Skeletal muscle satellite cell (primary cell): ENCODE measurements at regions not wholly inside any gene's neighbourhood (a gene's known extent, or its start where the extent isn't known, plus 50 kb on each side); places are given as distances from the start of the nearest gene placed in this dataset.

ENCODE experiments used
- H3K27me3 ChIP-seq: 2 replicates; pipeline ENCODE4 v1.7.0; 2013; ENCODE audit warnings: low read length; ENCODE audit not compliant: control insufficient read depth, insufficient read depth
- H3K36me3 ChIP-seq: 2 replicates; pipeline ENCODE4 v1.7.0; 2013; ENCODE audit warnings: mild to moderate bottlenecking, control low read depth, low read length; ENCODE audit not compliant: insufficient read depth
- H3K4me1 ChIP-seq: 2 replicates; pipeline ENCODE4 v1.7.0; 2013; ENCODE audit warnings: low read length; ENCODE audit not compliant: control insufficient read depth, insufficient read depth
- H3K4me2 ChIP-seq: 2 replicates; pipeline ENCODE4 v1.7.0; 2013; ENCODE audit warnings: mild to moderate bottlenecking, low read length
- H3K4me3 ChIP-seq: 2 replicates; pipeline ENCODE4 v1.7.0; 2013; ENCODE audit warnings: low read length
- H3K9ac ChIP-seq: 2 replicates; pipeline ENCODE4 v1.7.0; 2013; ENCODE audit warnings: mild to moderate bottlenecking, low read depth, low read length, moderate library complexity
- H3K9me3 ChIP-seq: replicated peaks from 2 replicates; pipeline ENCODE4 v1.7.0; 2013; ENCODE audit warnings: mild to moderate bottlenecking, control low read depth, low read length

- Histone ChIP-seq H3K27me3 (no peaks in the 10 kb centered on the region), H3K36me3 (no peaks in the 10 kb centered on the region), H3K9me3 (no peaks in the 10 kb centered on the region), H3K4me1 (no peaks in the 10 kb centered on the region), H3K9ac (no peak overlapping the region), H3K4me3 (no peak overlapping the region), H3K4me2 (no peak overlapping the region)
Measured at GRCh38 chr16:17887963-17888362, 417.2 kb upstream of the XYLT1 start.

GRCh38 chr16:17885659-17886207 lies 415.0 kb upstream of the XYLT1 start:
- H3K27me3 ChIP-seq, result no peaks in the 10 kb centered on the region
- no peak overlapping the region for H3K9ac ChIP-seq
- no peak overlapping the region for H3K4me3 ChIP-seq
- no peak overlapping the region for H3K4me2 ChIP-seq
- no peaks in the 10 kb centered on the region for H3K9me3 ChIP-seq
- H3K4me1 ChIP-seq, result no peaks in the 10 kb centered on the region
- H3K36me3 ChIP-seq, result no peaks in the 10 kb centered on the region

- H3K4me2 ChIP-seq, result no peak overlapping the region
- H3K4me1 ChIP-seq, result no peaks in the 10 kb centered on the region
- no peak overlapping the region for H3K9ac ChIP-seq
- H3K9me3 ChIP-seq, result no peaks in the 10 kb centered on the region
- H3K4me3 ChIP-seq, result no peak overlapping the region
- no peaks in the 10 kb centered on the region for H3K36me3 ChIP-seq
- no peaks in the 10 kb centered on the region for H3K27me3 ChIP-seq
Measured at GRCh38 chr16:17877821-17878360, 407.1 kb upstream of the XYLT1 start.

GRCh38 chr16:17866996-17867395 lies 396.2 kb upstream of the XYLT1 start:
- Histone ChIP-seq H3K9ac (no peak overlapping the region), H3K9me3 (no peaks in the 10 kb centered on the region), H3K4me2 (no peak overlapping the region), H3K4me3 (no peak overlapping the region), H3K36me3 (no peaks in the 10 kb centered on the region), H3K4me1 (no peaks in the 10 kb centered on the region), H3K27me3 (no peaks in the 10 kb centered on the region)

GRCh38 chr16:17861981-17862479 lies 391.3 kb upstream of the XYLT1 start:
- Histone ChIP-seq H3K4me2 (no peak overlapping the region), H3K4me3 (no peak overlapping the region), H3K27me3 (peaks cover 8% of the 10 kb centered on the region), H3K9me3 (no peaks in the 10 kb centered on the region), H3K36me3 (no peaks in the 10 kb centered on the region), H3K4me1 (no peaks in the 10 kb centered on the region), H3K9ac (no peak overlapping the region)

- no peaks in the 10 kb centered on the region for H3K36me3 ChIP-seq
- no peaks in the 10 kb centered on the region for H3K9me3 ChIP-seq
- no peaks in the 10 kb centered on the region for H3K4me1 ChIP-seq
- peaks cover 8% of the 10 kb centered on the region for H3K27me3 ChIP-seq
- H3K4me2 ChIP-seq, result no peak overlapping the region
- H3K4me3 ChIP-seq, result no peak overlapping the region
- H3K9ac ChIP-seq, result no peak overlapping the region
Measured at GRCh38 chr16:17858061-17858460, 387.3 kb upstream of the XYLT1 start.

- Histone ChIP-seq H3K9me3 (no peaks in the 10 kb centered on the region), H3K27me3 (peaks cover 21% of the 10 kb centered on the region), H3K9ac (no peak overlapping the region), H3K36me3 (no peaks in the 10 kb centered on the region), H3K4me3 (no peak overlapping the region), H3K4me2 (no peak overlapping the region), H3K4me1 (no peaks in the 10 kb centered on the region)
Measured at GRCh38 chr16:17853958-17854357, 383.2 kb upstream of the XYLT1 start.

- Histone ChIP-seq H3K4me3 (no peak overlapping the region), H3K27me3 (peaks cover 17% of the 10 kb centered on the region), H3K36me3 (no peaks in the 10 kb centered on the region), H3K9ac (no peak overlapping the region), H3K9me3 (no peaks in the 10 kb centered on the region), H3K4me1 (no peaks in the 10 kb centered on the region), H3K4me2 (no peak overlapping the region)
Measured at GRCh38 chr16:17852977-17853702, 382.4 kb upstream of the XYLT1 start.

GRCh38 chr16:17850581-17851250 lies 380.0 kb upstream of the XYLT1 start:
- Histone ChIP-seq H3K4me1 (no peaks in the 10 kb centered on the region), H3K27me3 (peaks cover 12% of the 10 kb centered on the region), H3K9ac (no peak overlapping the region), H3K9me3 (no peaks in the 10 kb centered on the region), H3K4me2 (no peak overlapping the region), H3K4me3 (no peak overlapping the region), H3K36me3 (no peaks in the 10 kb centered on the region)

- no peaks in the 10 kb centered on the region for H3K9me3 ChIP-seq
- no peak overlapping the region for H3K4me2 ChIP-seq
- H3K36me3 ChIP-seq, result no peaks in the 10 kb centered on the region
- no peaks in the 10 kb centered on the region for H3K4me1 ChIP-seq
- H3K9ac ChIP-seq, result no peak overlapping the region
- peaks cover 12% of the 10 kb centered on the region for H3K27me3 ChIP-seq
- no peak overlapping the region for H3K4me3 ChIP-seq
Measured at GRCh38 chr16:17847234-17847795, 376.6 kb upstream of the XYLT1 start.

GRCh38 chr16:17846030-17846429 lies 375.3 kb upstream of the XYLT1 start:
- H3K27me3 ChIP-seq, result peaks cover 8% of the 10 kb centered on the region
- H3K4me2 ChIP-seq, result no peak overlapping the region
- no peaks in the 10 kb centered on the region for H3K4me1 ChIP-seq
- H3K9me3 ChIP-seq, result no peaks in the 10 kb centered on the region
- H3K9ac ChIP-seq, result no peak overlapping the region
- H3K36me3 ChIP-seq, result no peaks in the 10 kb centered on the region
- no peak overlapping the region for H3K4me3 ChIP-seq
